MV-4-11 (cell line): ENCODE measurements at regions not wholly inside any gene's neighbourhood (a gene's known extent, or its start where the extent isn't known, plus 50 kb on each side); places are given as distances from the start of the nearest gene placed in this dataset.

Source experiments
- DNase-seq: peaks from one replicate; lab custom pipeline; 2025; lab: John Stamatoyannopoulos, UW

- DNase-seq = no peak
These were observed 545.4 kb downstream of the TUSC7 start for GRCh38 chr3:117254985-117255384.

GRCh38 chr3:117255736-117256135 is 546.2 kb downstream of the TUSC7 start:
- no peak for DNase-seq

GRCh38 chr3:117261983-117262421 is 552.4 kb downstream of the TUSC7 start:
- DNase-seq = no peak

- DNase-seq = no peak
These were observed 553.7 kb downstream of the TUSC7 start for GRCh38 chr3:117263270-117263669.

- no peak for DNase-seq
These were observed 554.2 kb downstream of the TUSC7 start for GRCh38 chr3:117263745-117264144.

GRCh38 chr3:117264204-117264994 is 554.8 kb downstream of the TUSC7 start:
- DNase-seq = no peak

GRCh38 chr3:117266806-117267205 is 557.2 kb downstream of the TUSC7 start:
- DNase-seq = no peak

- no peak for DNase-seq
These were observed 558.7 kb downstream of the TUSC7 start for GRCh38 chr3:117268318-117268717.

GRCh38 chr3:117272274-117272673 is 562.7 kb downstream of the TUSC7 start:
- DNase-seq = no peak

- DNase-seq = no peak
These were observed 563.4 kb downstream of the TUSC7 start for GRCh38 chr3:117272876-117273523.

- DNase-seq = no peak
These were observed 568.2 kb downstream of the TUSC7 start for GRCh38 chr3:117277816-117278215.

GRCh38 chr3:117278424-117279190 is 569.0 kb downstream of the TUSC7 start:
- DNase-seq = no peak

- DNase-seq = no peak
These were observed 571.8 kb downstream of the TUSC7 start for GRCh38 chr3:117281371-117281770.

GRCh38 chr3:117282566-117282965 is 573.0 kb downstream of the TUSC7 start:
- no peak for DNase-seq

GRCh38 chr3:117285737-117286136 is 576.2 kb downstream of the TUSC7 start:
- DNase-seq = no peak

- DNase-seq = no peak
These were observed 576.9 kb downstream of the TUSC7 start for GRCh38 chr3:117286488-117286887.

- no peak for DNase-seq
These were observed 578.0 kb downstream of the TUSC7 start for GRCh38 chr3:117287602-117288001.

- no peak for DNase-seq
These were observed 581.9 kb downstream of the TUSC7 start for GRCh38 chr3:117291476-117291875.

GRCh38 chr3:117297065-117297464 is 587.5 kb downstream of the TUSC7 start:
- DNase-seq = no peak

GRCh38 chr3:117297541-117297940 is 588.0 kb downstream of the TUSC7 start:
- DNase-seq = no peak

GRCh38 chr3:117298273-117298672 is 588.7 kb downstream of the TUSC7 start:
- DNase-seq = no peak

- no peak for DNase-seq
These were observed 592.8 kb downstream of the TUSC7 start for GRCh38 chr3:117302428-117302827.

GRCh38 chr3:117303443-117303842 is 593.9 kb downstream of the TUSC7 start:
- no peak for DNase-seq
